Progenitor cell of endocrine pancreas (in vitro differentiated cells): ENCODE measurements at regions not wholly inside any gene's neighbourhood (a gene's known extent, or its start where the extent isn't known, plus 50 kb on each side); places are given as distances from the start of the nearest gene placed in this dataset.

Experiments used
- DNase-seq: peaks from one replicate; pipeline ENCODE4 v3.0.0; 2021; ENCODE audit warnings: low spot score; ENCODE audit not compliant: unreplicated experiment
- H3K27ac Mint-ChIP-seq: 2 replicates; pipeline ENCODE4 v1.8.0; 2021; ENCODE audit warnings: mild to moderate bottlenecking, moderate library complexity, mixed read lengths
- H3K27me3 Mint-ChIP-seq: 2 replicates; pipeline ENCODE4 v1.8.0; 2021; ENCODE audit warnings: mixed read lengths
- H3K36me3 Mint-ChIP-seq: 2 replicates; pipeline ENCODE4 v1.8.0; 2022; ENCODE audit warnings: mixed read lengths; ENCODE audit not compliant: insufficient read depth
- H3K4me1 Mint-ChIP-seq: 2 replicates; pipeline ENCODE4 v1.8.0; 2021; ENCODE audit warnings: low read depth, mixed read lengths
- H3K4me3 Mint-ChIP-seq: 2 replicates; pipeline ENCODE4 v1.8.0; 2021; ENCODE audit warnings: low read depth, mild to moderate bottlenecking, moderate library complexity, mixed read lengths
- H3K9me3 Mint-ChIP-seq: 2 replicates; pipeline ENCODE4 v1.8.0; 2021; ENCODE audit warnings: low read depth, mixed read lengths
- CTCF ChIP-seq: fragments of 200-600 bp; sonication (generic); IDR thresholded peaks from one replicate; pipeline ENCODE4 v1.5.0; 2021; ENCODE audit warnings: antibody characterized with exemption, mild to moderate bottlenecking; ENCODE audit not compliant: unreplicated experiment

GRCh38 chr1:170407138-170407537 lies 124.8 kb upstream of the GORAB start:
- Mint-ChIP-seq H3K4me3 (no peak overlapping the region), H3K9me3 (no peaks in the 10 kb centered on the region), H3K27ac (no peak overlapping the region), H3K27me3 (no peaks in the 10 kb centered on the region), H3K4me1 (no peaks in the 10 kb centered on the region), H3K36me3 (no peaks in the 10 kb centered on the region)
- DNase-seq: no peak
- no peak for TF ChIP-seq CTCF

- H3K4me1 Mint-ChIP-seq: no peaks in the 10 kb centered on the region
- H3K27me3 Mint-ChIP-seq: no peaks in the 10 kb centered on the region
- no peak for DNase-seq
- no peak for TF ChIP-seq CTCF
- H3K9me3 Mint-ChIP-seq: no peaks in the 10 kb centered on the region
- no peaks in the 10 kb centered on the region for H3K36me3 Mint-ChIP-seq
- H3K4me3 Mint-ChIP-seq: no peak overlapping the region
- H3K27ac Mint-ChIP-seq: no peak overlapping the region
Measured at GRCh38 chr1:170407581-170407980, 124.4 kb upstream of the GORAB start.

- Mint-ChIP-seq H3K36me3 (no peaks in the 10 kb centered on the region), H3K4me1 (no peaks in the 10 kb centered on the region), H3K27me3 (no peaks in the 10 kb centered on the region), H3K27ac (no peak overlapping the region), H3K4me3 (no peak overlapping the region), H3K9me3 (no peaks in the 10 kb centered on the region)
- TF ChIP-seq CTCF: no peak
- DNase-seq: no peak
Measured at GRCh38 chr1:170410401-170411166, 121.4 kb upstream of the GORAB start.

- DNase-seq: no peak
- no peak overlapping the region for H3K4me3 Mint-ChIP-seq
- peaks cover 9% of the 10 kb centered on the region for H3K9me3 Mint-ChIP-seq
- H3K27ac Mint-ChIP-seq: no peak overlapping the region
- H3K27me3 Mint-ChIP-seq: no peaks in the 10 kb centered on the region
- no peaks in the 10 kb centered on the region for H3K36me3 Mint-ChIP-seq
- no peak for TF ChIP-seq CTCF
- H3K4me1 Mint-ChIP-seq: no peaks in the 10 kb centered on the region
Measured at GRCh38 chr1:170414989-170415709, 116.8 kb upstream of the GORAB start.

- no peak for TF ChIP-seq CTCF
- Mint-ChIP-seq H3K36me3 (no peaks in the 10 kb centered on the region), H3K4me3 (no peak overlapping the region), H3K27me3 (no peaks in the 10 kb centered on the region), H3K9me3 (peaks cover 9% of the 10 kb centered on the region), H3K27ac (no peak overlapping the region), H3K4me1 (no peaks in the 10 kb centered on the region)
- DNase-seq: no peak
Measured at GRCh38 chr1:170415710-170416372, 116.1 kb upstream of the GORAB start.
